Thyroid gland (tissue), 4 donors: ENCODE measurements at regions not wholly inside any gene's neighbourhood (a gene's known extent, or its start where the extent isn't known, plus 50 kb on each side); places are given as distances from the start of the nearest gene placed in this dataset.

Source experiments
- POLR2A ChIP-seq, 2 donors: fragments of 450-650 bp; IDR thresholded peaks; one replicate each; pipeline ENCODE4 v1.6.1; 2017; ENCODE audit warnings: antibody characterized with exemption in 2 of 2, mild to moderate bottlenecking in 2 of 2, moderate library complexity in 1 of 2
- TF ChIP-seq, protein P1 (sequence below), 6 experiments: fragments of 200-600 bp in 3 of 6; fragments of 450-650 bp in 3 of 6; sonication (generic) in 3 of 6; IDR thresholded peaks; one replicate each; pipeline ENCODE4 v1.5.1; 2016 to 2019; ENCODE audit warnings: antibody characterized with exemption in 6 of 6, mild to moderate bottlenecking in 2 of 6, inconsistent platforms in 1 of 6, moderate library complexity in 1 of 6

DNA sequence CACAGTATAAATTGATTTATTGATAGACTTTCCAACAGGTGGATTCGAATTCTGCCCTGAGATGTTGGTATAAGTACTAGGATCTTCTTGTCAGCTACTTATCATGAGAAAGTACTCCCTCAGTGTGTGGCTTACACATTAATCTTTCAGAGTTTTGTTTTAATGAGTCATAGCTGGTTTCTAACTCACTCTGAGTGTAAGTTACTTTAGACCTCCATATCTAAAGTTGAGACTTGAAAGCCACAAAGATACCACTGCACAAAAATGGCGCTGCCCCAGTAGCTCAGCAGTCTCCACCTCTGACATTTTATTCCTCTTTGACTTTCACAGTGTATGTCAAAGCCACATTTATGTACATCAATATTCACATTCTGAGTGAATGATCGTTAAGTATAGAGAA lies 318.5 kb downstream of the ARAP2 start:
- TF ChIP-seq, protein P1, sequence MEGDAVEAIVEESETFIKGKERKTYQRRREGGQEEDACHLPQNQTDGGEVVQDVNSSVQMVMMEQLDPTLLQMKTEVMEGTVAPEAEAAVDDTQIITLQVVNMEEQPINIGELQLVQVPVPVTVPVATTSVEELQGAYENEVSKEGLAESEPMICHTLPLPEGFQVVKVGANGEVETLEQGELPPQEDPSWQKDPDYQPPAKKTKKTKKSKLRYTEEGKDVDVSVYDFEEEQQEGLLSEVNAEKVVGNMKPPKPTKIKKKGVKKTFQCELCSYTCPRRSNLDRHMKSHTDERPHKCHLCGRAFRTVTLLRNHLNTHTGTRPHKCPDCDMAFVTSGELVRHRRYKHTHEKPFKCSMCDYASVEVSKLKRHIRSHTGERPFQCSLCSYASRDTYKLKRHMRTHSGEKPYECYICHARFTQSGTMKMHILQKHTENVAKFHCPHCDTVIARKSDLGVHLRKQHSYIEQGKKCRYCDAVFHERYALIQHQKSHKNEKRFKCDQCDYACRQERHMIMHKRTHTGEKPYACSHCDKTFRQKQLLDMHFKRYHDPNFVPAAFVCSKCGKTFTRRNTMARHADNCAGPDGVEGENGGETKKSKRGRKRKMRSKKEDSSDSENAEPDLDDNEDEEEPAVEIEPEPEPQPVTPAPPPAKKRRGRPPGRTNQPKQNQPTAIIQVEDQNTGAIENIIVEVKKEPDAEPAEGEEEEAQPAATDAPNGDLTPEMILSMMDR (IDR thresholded peaks at IDR 0.05): no peak
- no peak for TF ChIP-seq POLR2A (IDR thresholded peaks at IDR 0.05)
